ENCODE measurements at regions not wholly inside any gene's neighbourhood (a gene's known extent, or its start where the extent isn't known, plus 50 kb on each side); places are given as distances from the start of the nearest gene placed in this dataset.
"Not testable (repeated sequence)": the region's sequence is repeated elsewhere in the genome, so short reads cannot be mapped to it uniquely, and the experiment has no call there.

DNA sequence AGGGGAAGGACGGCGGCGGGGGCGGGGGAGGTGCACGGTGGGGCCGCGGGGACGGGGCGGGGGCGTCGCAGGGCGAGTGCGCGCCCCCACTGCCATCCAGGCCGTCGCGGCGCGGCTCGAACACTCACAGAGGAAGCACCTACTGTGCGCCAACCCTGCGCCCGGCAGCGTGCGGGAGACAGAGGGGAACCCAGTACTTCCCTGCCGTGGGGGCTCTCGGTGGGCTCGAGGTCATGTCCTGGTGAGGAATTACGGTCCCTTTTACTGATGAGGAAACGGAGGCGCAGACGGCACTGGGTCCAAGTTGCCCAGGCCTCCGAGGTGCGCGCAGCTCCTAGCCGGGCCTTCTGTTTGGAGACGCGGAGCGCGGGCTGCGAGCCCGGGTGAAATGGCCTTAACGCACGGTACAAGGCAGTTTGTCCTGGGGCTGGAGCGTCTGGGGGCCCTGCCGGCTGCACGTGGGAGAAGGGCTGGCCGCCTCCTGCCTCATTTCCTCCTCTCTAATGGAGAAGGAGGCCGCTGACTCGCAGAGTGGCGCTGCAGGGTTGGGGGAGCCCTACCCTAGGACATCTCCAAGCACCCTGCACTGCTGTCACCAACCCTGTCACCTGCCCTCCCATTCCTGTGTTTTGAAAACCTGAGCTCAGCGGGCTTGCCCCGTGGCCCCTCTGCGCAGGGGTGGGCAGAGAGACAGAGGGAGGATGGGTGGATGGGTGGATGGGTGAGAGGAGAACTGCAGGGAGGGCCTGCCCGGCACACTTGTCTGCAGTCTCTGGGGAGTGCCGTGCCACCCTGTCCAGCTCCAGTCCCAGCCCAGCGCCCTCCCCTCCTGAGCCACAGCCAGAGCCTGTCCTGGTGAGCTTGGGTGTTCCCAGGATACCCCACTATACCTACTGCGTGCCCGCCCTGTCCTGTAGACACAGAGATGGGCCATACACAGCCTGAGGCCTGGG is 106.0 kb downstream of the ADRA2C start:
- Mint-ChIP-seq H3K4me1 (peaks cover 7% of the 10 kb centered on the region), H3K27me3 (peaks cover 20% of the 10 kb centered on the region), H3K4me3 (no peak overlapping the region), H3K36me3 (peaks cover 1% of the 10 kb centered on the region), H3K27ac (no peak overlapping the region), H3K9me3 (no peaks in the 10 kb centered on the region)
- no peak for DNase-seq (ENCODE audit: low spot score in 2 of 2)
- ATAC-seq (ENCODE audit: low read depth) = no peak

DNA sequence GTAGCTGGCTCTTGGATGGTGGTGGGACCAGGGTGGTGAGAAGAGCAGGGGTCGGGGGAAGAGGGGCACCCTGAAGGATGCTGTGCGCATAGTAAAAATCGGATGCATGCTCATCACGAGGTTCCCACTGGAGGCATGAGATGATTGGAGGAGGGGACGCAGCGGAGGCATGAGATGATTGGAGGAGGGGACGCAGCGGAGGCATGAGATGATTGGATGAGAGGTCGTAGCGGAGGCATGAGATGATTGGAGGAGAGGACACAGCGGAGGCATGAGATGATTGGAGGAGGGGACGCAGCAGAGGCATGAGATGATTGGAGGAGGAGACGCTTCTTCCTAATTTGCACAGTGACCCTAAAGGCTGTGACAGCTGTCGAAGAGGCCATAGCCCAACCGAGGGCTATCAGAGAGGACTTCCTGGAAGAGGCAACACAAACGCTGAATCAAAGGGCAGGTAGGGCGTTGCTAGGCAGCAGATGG is 106.7 kb downstream of the ADRA2C start:
- Mint-ChIP-seq H3K36me3 (peaks cover 5% of the 10 kb centered on the region), H3K4me1 (peaks cover 7% of the 10 kb centered on the region), H3K27ac (no peak overlapping the region), H3K27me3 (peaks cover 20% of the 10 kb centered on the region), H3K9me3 (peaks cover 3% of the 10 kb centered on the region), H3K4me3 (peak overlapping the region; percentile 0)
- ATAC-seq (ENCODE audit: low read depth) (no peak), DNase-seq (ENCODE audit: low spot score in 2 of 2) (no peak)

DNA sequence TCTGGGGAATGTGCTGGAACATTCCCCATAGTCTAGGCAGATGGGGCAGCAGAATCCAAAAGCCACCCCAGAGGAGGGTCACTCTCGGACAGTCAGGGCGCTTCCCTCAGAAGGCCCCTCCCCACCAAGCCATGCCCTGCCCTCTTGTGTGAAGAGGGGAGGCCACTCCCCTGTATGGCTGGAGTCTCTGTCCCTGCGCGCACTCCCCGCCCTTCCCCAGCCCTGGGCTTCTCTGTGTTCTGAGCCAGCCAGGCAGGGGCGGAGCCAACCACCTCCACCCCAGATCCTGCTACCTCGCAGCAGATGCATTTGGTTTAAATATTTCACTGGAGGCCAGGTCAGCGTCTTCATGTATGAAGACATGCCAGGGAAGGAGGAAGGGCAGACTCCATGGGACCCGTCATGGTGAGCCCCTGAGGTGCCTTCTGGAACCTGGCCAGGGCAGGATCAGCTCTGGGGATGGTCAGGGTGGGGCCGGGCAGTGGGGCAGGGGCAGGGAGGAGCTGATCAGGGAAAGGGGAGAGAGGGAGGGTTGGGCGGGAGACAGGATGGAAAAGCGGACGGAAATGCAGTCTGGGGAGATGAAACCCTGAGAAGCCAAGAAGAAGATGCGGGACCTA is 107.3 kb downstream of the ADRA2C start:
- no peak for ATAC-seq (ENCODE audit: low read depth)
- peaks cover 7% of the 10 kb centered on the region for H3K4me1 Mint-ChIP-seq
- H3K36me3 Mint-ChIP-seq = peaks cover 5% of the 10 kb centered on the region
- H3K9me3 Mint-ChIP-seq = peaks cover 6% of the 10 kb centered on the region
- no peak overlapping the region for H3K27ac Mint-ChIP-seq
- no peak for DNase-seq (ENCODE audit: low spot score in 2 of 2)
- H3K4me3 Mint-ChIP-seq = no peak overlapping the region
- peaks cover 22% of the 10 kb centered on the region for H3K27me3 Mint-ChIP-seq

DNA sequence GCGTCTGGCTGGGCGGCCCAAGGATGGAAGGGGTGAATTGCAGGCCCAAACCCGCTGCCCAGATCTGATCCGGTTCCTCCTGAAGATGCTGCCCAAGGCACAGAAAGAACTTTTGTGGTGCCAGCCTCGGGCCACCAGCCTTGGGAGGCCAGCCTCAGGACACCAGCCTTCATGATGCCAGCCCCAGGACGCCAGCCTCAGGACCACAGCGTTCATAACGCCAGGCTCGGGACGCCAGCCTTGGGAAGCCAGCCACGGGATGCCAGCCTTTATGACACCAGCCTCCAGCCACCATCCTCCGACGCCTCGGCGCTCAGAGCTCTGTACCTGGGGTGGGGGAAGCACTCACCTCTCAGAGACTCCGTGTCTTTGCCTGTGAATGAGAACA is 107.8 kb downstream of the ADRA2C start:
- Mint-ChIP-seq H3K4me1 (peaks cover 7% of the 10 kb centered on the region), H3K36me3 (peaks cover 5% of the 10 kb centered on the region), H3K4me3 (no peak overlapping the region), H3K27ac (no peak overlapping the region), H3K9me3 (peaks cover 6% of the 10 kb centered on the region), H3K27me3 (peaks cover 20% of the 10 kb centered on the region)
- DNase-seq (ENCODE audit: low spot score in 2 of 2) (no peak), ATAC-seq (ENCODE audit: low read depth) (no peak)

DNA sequence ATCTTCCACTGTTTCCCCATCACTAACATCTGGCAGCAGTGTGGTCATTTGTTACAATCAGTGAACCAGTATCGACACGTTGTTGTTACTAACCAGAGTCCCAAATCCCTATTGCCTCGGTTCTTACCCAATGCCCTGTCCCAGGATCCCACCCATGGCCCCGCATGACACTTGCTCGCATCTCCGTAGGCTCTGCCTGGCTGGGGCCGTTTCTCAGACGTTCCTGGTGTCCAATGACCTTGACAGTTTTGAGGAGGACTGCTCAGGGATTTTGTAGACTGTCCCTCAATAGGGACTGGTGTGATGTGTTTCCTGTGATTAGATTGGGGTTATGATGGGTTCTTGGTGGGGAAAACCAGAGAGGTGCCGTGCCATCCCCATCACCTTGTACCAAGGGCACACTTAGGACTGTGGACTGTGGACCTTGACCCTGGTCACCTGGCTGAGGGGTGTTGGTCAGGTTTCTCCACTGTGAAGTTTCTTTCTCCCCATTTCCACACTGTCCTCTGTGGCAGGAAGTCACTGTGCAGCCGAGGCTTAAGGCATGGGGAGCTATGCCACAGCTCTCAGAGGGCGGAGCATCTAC is 108.4 kb downstream of the ADRA2C start:
- Mint-ChIP-seq H3K36me3 (peaks cover 5% of the 10 kb centered on the region), H3K27ac (no peak overlapping the region), H3K4me1 (peaks cover 12% of the 10 kb centered on the region), H3K27me3 (peaks cover 24% of the 10 kb centered on the region), H3K4me3 (no peak overlapping the region), H3K9me3 (peaks cover 6% of the 10 kb centered on the region)
- DNase-seq (ENCODE audit: low spot score in 2 of 2) (no peak), ATAC-seq (ENCODE audit: low read depth) (no peak)

DNA sequence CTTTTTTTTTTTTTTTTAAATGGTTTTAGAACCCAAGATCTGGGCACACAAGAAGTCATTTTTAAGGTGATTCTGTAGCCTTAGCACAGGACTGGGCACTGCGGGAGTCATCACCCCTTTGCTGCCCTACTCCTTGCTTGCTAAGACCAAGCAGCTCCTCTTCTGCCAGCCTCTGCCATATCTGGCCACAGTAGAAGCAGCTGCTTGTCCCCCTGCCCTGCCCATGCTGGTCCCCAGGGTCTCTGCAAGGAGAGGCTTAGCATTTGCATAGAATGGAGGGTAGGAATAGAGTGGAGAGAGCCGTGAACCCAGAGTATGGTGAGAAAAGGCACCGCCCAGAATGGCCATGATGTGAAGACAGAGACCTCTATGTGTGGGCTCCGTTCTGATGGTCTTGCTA is 109.3 kb downstream of the ADRA2C start:
- peaks cover 5% of the 10 kb centered on the region for H3K36me3 Mint-ChIP-seq
- DNase-seq (ENCODE audit: low spot score in 2 of 2) (no peak), ATAC-seq (ENCODE audit: low read depth) (no peak)
- peaks cover 15% of the 10 kb centered on the region for H3K4me1 Mint-ChIP-seq
- H3K9me3 Mint-ChIP-seq = peaks cover 6% of the 10 kb centered on the region
- peaks cover 24% of the 10 kb centered on the region for H3K27me3 Mint-ChIP-seq
- H3K27ac Mint-ChIP-seq = no peak overlapping the region
- H3K4me3 Mint-ChIP-seq = no peak overlapping the region

DNA sequence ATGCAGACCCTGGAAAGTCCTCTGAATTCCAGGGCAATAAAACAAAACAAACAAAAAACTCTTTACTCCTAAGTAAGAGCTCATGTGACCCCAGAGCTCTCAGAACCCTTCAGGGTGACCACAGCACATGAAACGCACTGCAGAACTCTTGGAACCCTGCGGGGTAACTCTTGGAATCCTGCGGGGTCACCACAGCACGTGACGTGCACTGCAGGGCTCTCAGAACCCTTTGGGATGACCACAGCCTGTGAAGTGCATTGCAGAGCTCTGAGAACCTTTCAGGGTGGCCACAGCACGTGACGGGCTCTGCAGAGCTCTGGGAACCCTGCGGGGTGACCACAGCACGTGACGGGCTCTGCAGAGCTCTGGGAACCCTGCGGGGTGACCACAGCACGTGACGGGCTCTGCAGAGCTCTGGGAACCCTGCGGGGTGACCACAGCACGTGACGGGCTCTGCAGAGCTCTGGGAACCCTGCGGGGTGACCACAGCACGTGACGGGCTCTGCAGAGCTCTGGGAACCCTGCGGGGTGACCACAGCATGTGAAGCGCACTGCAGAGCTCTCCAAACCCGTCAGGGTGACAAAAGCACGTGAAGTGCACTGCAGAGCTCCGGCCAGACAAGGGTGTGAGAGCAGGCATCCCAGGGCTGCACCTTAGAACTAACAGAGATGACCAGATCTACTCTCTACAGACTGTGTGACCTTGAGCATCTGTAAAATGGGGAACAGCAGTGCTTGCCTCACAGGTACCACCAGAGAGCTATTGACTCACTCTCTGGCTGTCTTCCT is 110.1 kb downstream of the ADRA2C start:
- H3K4me3 Mint-ChIP-seq; ATAC-seq (ENCODE audit: low read depth); DNase-seq (ENCODE audit: low spot score in 2 of 2); H3K36me3 Mint-ChIP-seq; H3K9me3 Mint-ChIP-seq; H3K27ac Mint-ChIP-seq: not testable (repeated sequence)
- Mint-ChIP-seq H3K4me1 (peaks cover 12% of the 10 kb centered on the region), H3K27me3 (peaks cover 21% of the 10 kb centered on the region)

DNA sequence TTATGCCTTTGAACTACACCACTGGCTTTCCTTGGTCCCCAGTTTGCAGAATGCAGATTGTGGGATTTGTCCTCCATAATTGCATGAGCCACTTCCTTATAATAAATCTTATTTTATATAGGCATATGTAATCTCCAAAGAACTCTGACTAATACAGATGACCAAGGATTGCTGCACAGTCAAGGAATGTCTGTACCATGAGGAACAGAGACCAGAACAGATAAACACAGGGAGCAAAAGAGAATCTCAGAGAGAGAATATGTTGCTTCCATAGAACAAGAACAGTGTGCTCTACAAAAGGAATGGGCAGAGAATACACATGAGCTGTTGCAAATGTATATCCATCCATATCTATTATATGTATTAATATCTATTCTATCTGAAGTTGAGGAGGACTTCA is 111.1 kb downstream of the ADRA2C start:
- DNase-seq (ENCODE audit: low spot score in 2 of 2) (no peak), ATAC-seq (ENCODE audit: low read depth) (no peak)
- peaks cover 4% of the 10 kb centered on the region for H3K36me3 Mint-ChIP-seq
- peaks cover 18% of the 10 kb centered on the region for H3K27me3 Mint-ChIP-seq
- H3K9me3 Mint-ChIP-seq = peaks cover 6% of the 10 kb centered on the region
- H3K27ac Mint-ChIP-seq = no peak overlapping the region
- no peak overlapping the region for H3K4me3 Mint-ChIP-seq
- peaks cover 12% of the 10 kb centered on the region for H3K4me1 Mint-ChIP-seq

DNA sequence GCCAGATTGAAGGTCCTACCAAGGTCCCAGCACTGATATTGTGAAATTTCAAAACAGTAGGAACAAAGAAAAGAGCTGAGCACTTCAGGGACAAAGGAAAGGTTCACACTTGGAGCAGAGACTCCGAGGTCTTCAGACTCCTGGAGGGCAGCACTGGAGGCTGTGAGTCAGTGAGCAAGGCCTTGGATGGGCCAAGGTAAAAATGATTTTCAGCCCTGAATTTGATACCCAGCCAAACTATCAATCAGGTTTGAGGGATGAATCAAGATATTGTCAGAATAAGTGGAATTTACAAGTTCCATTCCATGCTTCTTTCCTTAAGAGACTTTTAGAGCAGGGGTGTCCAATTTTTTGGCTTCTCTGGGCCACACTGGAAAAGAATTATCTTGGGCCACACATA is 111.7 kb downstream of the ADRA2C start:
- Mint-ChIP-seq H3K4me1 (peaks cover 12% of the 10 kb centered on the region), H3K36me3 (peaks cover 4% of the 10 kb centered on the region), H3K27ac (no peak overlapping the region), H3K9me3 (peaks cover 6% of the 10 kb centered on the region), H3K4me3 (no peak overlapping the region), H3K27me3 (peaks cover 15% of the 10 kb centered on the region)
- ATAC-seq (ENCODE audit: low read depth) (no peak), DNase-seq (ENCODE audit: low spot score in 2 of 2) (no peak)

DNA sequence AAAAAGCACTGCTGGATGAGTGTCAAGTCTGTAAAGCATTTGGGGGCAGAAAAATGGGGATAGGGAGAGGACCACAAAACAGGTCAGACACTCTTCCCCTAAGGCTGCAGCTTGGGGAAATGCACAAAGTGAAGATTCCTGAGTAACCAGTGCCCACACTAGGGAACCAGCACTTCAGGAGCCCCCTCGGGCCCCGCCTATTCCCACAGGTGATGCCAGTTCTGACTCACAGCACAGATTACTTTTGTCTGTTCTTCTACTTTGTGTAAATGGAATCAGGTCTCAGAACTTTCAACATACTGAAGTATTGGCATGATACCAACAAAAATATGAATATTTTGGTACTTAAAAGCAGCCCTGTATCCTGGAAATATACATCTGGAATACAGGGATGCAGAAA is 112.5 kb downstream of the ADRA2C start:
- Mint-ChIP-seq H3K4me3 (no peak overlapping the region), H3K27me3 (peaks cover 13% of the 10 kb centered on the region), H3K27ac (no peak overlapping the region), H3K36me3 (peaks cover 4% of the 10 kb centered on the region), H3K4me1 (peaks cover 12% of the 10 kb centered on the region), H3K9me3 (peaks cover 6% of the 10 kb centered on the region)
- ATAC-seq (ENCODE audit: low read depth) (no peak), DNase-seq (ENCODE audit: low spot score in 2 of 2) (no peak)

DNA sequence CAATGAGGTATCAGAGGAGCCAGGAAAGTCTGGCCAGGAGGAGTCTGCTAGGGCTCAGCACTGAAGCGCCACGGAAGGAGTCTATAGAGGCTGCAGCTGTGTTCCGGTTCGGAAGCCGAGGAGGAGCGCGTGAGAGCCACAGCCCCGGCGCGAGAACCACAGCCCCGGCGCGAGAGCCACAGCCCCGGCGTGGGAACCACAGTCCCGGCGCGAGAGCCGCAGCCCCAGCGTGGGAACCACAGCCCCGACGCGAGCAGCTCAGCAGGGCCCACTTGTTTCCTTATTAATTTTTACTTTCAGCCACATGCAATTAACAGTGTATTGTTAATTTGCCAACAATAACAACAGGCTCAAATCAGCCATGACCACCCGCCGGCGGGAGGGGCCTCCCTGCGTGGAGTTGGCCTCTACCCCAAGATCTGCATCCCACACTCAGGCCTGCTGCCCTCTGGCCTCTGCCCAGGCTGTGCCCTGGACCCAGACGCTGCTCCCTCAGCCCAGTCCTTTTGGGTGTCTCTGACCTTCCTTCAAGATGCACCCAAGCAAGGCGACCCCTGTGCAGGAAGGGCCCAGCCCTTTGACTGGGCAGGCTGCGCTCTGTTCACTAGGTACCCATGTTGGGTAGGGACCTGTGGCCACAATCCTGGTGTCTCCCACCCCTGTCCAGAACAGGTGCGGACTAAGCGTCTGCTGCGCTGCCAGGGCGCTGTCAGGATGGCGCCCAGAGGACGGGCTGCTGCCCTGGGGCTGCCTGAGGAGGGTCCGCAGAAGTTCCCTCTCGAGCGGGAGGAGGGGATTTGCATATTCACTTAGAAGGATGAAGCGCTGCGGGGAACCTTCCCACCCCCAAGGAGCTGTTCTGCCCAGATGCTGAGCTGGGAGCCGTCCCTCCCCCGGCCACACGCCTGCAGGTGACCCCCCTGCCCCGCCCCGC is 113.8 kb downstream of the ADRA2C start:
- Mint-ChIP-seq H3K36me3 (peaks cover 4% of the 10 kb centered on the region), H3K4me1 (peaks cover 12% of the 10 kb centered on the region), H3K9me3 (peaks cover 6% of the 10 kb centered on the region), H3K4me3 (peak overlapping the region; percentile 63), H3K27me3 (peaks cover 12% of the 10 kb centered on the region), H3K27ac (peak overlapping the region; percentile 45)
- ATAC-seq (ENCODE audit: low read depth) (peak; percentile 81), DNase-seq (ENCODE audit: low spot score in 2 of 2) (peak; percentile 38 to 55)

DNA sequence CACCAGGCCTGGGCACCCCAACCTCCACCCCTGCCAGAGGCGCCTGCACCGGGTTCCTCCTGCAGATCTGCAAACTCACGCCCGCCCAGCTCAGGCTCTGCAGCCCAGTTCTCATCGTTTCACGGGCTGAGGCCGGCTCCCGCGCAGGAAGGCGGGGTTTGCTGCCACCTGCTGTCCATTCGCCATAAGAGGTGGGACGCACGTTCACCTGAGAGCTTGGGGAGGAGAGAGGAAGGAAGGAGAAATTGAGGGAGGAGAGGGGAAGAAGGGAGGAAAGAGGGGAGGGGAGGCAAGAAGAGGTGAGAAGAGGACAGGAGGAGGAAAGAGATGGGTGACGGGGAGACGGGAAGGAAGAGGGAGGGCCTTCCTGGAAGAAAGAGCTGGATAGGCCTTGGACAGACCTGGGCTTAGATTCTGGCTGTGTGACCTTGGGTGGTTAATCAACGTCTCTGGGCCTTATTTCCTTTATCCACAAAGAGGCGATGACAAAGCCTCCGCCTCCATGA is 114.5 kb downstream of the ADRA2C start:
- ATAC-seq (ENCODE audit: low read depth) = peak; percentile 79
- peaks cover 6% of the 10 kb centered on the region for H3K9me3 Mint-ChIP-seq
- H3K27me3 Mint-ChIP-seq = peaks cover 17% of the 10 kb centered on the region
- peaks cover 4% of the 10 kb centered on the region for H3K36me3 Mint-ChIP-seq
- H3K4me3 Mint-ChIP-seq = peak overlapping the region; percentile 70
- peak overlapping the region; percentile 45 for H3K27ac Mint-ChIP-seq
- DNase-seq (ENCODE audit: low spot score in 2 of 2) = peak; percentile 78
- H3K4me1 Mint-ChIP-seq = peaks cover 12% of the 10 kb centered on the region

Measured in memory B cell (primary cell).